GM13976 (cell line): ENCODE measurements at regions not wholly inside any gene's neighbourhood (a gene's known extent, or its start where the extent isn't known, plus 50 kb on each side); places are given as distances from the start of the nearest gene placed in this dataset.

ENCODE experiments used
- DNase-seq: peaks from one replicate; pipeline ENCODE4 v3.0.0; 2012; ENCODE audit warnings: low spot score
- in situ Hi-C: fragments of 300-500 bp; cut with MboI; formaldehyde crosslinking; loops from one replicate; pipeline ENCODE4 v1.12.0; 2022; ENCODE audit warnings: low sequenced_read_pairs, mixed read lengths, inconsistent platforms; ENCODE audit not compliant: unreplicated experiment
- TF ChIP-seq, protein P1 (sequence below): IDR thresholded peaks from 2 replicates; pipeline ENCODE4 v1.5.1; 2012; ENCODE audit warnings: borderline replicate concordance, mild to moderate bottlenecking; ENCODE audit not compliant: insufficient read depth; ENCODE audit errors: extremely low read depth, missing control alignments, control extremely low read depth

DNA sequence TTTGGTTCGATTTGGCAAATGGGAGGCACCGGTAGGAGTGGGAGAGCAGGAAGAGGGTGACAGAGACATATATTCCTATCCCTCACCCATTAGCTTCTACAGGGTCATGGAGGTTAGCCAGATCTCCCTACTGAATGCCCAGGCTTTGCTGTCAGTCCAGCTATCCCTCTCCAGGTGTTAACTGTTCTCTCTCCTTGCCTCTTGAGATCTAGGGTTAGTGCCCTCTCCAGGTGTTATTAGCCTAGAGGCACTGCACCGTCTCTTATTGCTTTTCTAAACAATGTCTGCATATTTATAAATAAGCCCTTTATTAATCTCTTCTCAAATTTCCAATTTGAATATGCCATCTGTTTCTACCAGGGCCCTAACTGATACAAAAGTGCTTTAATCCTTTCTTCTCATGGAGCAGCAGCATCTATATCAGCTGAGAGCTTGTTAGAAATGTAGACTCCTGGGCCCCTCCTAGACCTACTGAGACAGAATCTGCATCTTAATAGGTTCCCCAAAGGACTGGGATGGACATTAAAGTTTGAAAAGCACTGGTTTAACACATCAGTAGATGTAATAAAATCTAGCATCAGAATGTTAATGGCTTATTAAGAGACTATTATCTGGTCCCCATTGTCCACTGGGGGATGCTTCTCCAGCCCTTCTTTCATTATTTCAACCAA, 322.5 kb upstream of the SLC24A2 start:
- DNase-seq: no peak
- in situ Hi-C loops: no loop called here
- TF ChIP-seq, protein P1, sequence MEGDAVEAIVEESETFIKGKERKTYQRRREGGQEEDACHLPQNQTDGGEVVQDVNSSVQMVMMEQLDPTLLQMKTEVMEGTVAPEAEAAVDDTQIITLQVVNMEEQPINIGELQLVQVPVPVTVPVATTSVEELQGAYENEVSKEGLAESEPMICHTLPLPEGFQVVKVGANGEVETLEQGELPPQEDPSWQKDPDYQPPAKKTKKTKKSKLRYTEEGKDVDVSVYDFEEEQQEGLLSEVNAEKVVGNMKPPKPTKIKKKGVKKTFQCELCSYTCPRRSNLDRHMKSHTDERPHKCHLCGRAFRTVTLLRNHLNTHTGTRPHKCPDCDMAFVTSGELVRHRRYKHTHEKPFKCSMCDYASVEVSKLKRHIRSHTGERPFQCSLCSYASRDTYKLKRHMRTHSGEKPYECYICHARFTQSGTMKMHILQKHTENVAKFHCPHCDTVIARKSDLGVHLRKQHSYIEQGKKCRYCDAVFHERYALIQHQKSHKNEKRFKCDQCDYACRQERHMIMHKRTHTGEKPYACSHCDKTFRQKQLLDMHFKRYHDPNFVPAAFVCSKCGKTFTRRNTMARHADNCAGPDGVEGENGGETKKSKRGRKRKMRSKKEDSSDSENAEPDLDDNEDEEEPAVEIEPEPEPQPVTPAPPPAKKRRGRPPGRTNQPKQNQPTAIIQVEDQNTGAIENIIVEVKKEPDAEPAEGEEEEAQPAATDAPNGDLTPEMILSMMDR: no peak

DNA sequence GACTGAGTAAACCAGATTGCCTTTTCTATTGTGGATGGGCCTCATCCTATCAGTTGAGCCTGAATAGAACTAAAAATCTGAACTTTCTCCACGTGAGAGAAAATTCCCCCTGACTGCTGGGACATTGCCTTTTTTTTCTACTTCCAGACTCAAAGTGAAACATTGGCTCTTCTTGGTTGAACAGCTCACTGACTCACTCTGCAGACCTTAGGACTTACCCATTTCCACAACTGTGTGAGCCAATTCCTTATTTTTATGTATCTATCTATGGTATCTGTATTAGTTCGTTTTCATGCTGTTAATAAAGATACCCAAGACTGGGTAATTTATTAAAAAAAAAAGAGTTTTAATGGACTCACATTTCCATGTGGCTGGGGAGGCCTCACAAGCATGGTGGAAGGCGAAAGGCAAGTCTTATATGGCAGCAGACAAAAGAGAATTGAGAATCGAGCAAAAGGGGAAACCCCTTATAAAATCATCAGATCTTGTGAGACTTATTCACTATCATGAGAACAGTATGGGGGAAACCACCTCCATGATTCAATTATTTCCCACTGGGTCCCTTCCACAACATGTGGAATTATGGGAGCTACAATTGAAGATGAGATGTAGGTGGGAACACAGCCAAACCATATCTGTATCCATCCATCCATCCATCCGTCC, 306.7 kb upstream of the SLC24A2 start:
- TF ChIP-seq, protein P1: no peak
- in situ Hi-C loops: no loop called here
- no peak for DNase-seq

DNA sequence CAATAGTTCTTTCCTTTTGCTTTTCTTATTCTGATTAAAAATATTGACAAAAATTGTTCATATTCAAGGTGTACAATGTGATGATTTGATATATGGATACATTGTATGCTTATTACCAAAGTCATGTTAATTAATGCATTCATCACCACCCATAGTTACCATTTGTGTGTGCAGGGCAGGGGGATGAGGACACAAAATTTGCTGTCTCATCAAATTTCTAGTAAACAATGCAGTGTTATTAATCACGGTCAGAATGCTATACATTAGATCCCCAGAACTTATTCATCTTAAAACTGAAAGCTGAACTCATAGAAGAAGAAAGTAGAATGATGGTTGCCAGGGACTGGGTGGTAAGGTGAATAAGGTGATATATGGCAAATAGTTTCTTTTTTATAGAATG, 303.7 kb upstream of the SLC24A2 start:
- no peak for DNase-seq

DNA sequence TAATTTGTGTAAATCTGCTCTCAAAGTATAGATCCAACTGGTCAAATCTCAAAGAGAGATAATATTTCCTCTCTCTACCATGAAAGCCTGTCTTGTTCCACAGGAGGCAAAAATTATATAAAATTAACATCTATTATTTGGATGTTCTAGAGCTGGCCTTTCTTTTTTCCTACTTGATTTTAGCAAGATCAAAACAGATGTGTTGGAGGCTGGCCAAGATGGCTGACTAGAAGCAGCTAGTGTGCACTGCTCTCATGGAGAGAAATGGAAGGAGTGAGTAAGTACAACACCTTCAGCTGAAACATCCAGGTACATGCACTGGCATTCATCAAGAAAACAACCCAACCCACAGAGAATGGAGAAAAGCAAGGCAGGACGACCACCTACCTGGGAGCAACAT, 298.6 kb upstream of the SLC24A2 start:
- in situ Hi-C loops: no loop called here
- TF ChIP-seq, protein P1: no peak
- no peak for DNase-seq

More for the DNA sequence above, 303.7 kb upstream of the SLC24A2 start:
- in situ Hi-C loops: no loop called here
- TF ChIP-seq, protein P1: no peak

DNA sequence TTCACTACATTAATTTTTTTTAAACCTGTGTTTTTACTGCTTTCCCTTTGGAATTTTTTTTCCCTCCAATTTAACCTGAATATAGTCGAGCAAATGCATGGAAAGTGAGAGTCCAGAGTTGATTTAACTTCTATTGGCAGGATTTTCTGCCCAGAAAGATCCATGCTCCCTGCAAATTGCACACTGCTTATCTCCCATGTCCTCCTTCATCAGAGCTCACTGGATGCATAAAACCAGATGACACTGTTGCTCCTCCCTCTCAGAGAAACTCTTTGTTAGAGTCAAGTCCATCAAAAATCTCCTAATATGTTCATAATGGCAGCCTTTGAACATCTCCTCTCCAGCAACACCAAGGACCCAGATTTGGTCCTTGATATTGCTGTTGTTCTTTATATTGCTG, 297.0 kb upstream of the SLC24A2 start:
- TF ChIP-seq, protein P1: no peak
- no peak for DNase-seq
- in situ Hi-C loops: no loop called here

DNA sequence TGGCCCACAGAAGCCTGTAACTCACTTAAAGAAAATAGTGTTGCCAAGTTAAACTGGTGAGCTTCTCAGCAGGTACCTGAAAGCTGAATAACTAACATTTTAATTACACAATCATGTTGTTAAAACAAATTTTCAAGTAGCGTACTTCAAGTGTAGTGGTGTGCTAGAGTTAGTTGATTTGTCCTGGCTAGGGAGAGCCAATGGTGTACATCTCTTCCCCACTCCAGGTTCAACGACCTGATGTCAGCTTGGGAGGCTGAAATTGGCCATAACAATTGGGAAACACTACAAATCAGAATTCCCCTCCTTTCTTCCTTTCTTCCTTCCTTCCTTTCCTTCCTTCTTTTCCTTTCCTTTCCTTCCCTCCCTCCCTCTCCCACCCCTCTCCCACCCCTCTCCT, 295.3 kb upstream of the SLC24A2 start:
- TF ChIP-seq, protein P1: no peak
- DNase-seq: no peak
- in situ Hi-C loops: no loop called here
